Activated T-cell treated with anti-CD3 and anti-CD28 coated beads, Interleukin-2, amount 50 U/mL, for 4 hours (primary cell): ENCODE measurements at regions not wholly inside any gene's neighbourhood (a gene's known extent, or its start where the extent isn't known, plus 50 kb on each side); places are given as distances from the start of the nearest gene placed in this dataset.

ENCODE experiments used
- ATAC-seq, 2 donors: fragments of 200-7000 bp; cut with Tn5 transposase; one replicate each; pipeline ENCODE4 v1.10.0; 2021
- DNase-seq: peaks from one replicate; pipeline ENCODE4 v3.0.0-alpha.2; 2020
- H3K27me3 Mint-ChIP-seq: one replicate; pipeline ENCODE4 v1.8.0; 2021; ENCODE audit warnings: low read depth, mixed read lengths
- H3K36me3 Mint-ChIP-seq: one replicate; pipeline ENCODE4 v1.8.0; 2022; ENCODE audit warnings: mixed read lengths; ENCODE audit not compliant: insufficient read depth
- H3K4me1 Mint-ChIP-seq: one replicate; pipeline ENCODE4 v1.8.0; 2021; ENCODE audit warnings: low read depth, mixed read lengths
- H3K4me3 Mint-ChIP-seq: one replicate; pipeline ENCODE4 v1.8.0; 2021; ENCODE audit warnings: mild to moderate bottlenecking, moderate library complexity, mixed read lengths
- H3K9me3 Mint-ChIP-seq: one replicate; pipeline ENCODE4 v1.8.0; 2021; ENCODE audit warnings: mixed read lengths

- H3K9me3 Mint-ChIP-seq: no peaks in the 10 kb centered on the region
- no peaks in the 10 kb centered on the region for H3K4me1 Mint-ChIP-seq
- no peaks in the 10 kb centered on the region for H3K36me3 Mint-ChIP-seq
- H3K27me3 Mint-ChIP-seq: peaks cover 2% of the 10 kb centered on the region
- ATAC-seq (no peak), DNase-seq (no peak)
- no peak overlapping the region for H3K4me3 Mint-ChIP-seq
Measured at GRCh38 chr5:163759000-163759704, 253.7 kb downstream of the MAT2B start.

- DNase-seq (no peak), ATAC-seq (no peak)
- no peaks in the 10 kb centered on the region for H3K9me3 Mint-ChIP-seq
- no peaks in the 10 kb centered on the region for H3K36me3 Mint-ChIP-seq
- H3K4me3 Mint-ChIP-seq: no peak overlapping the region
- peaks cover 2% of the 10 kb centered on the region for H3K27me3 Mint-ChIP-seq
- H3K4me1 Mint-ChIP-seq: no peaks in the 10 kb centered on the region
Measured at GRCh38 chr5:163760498-163760897, 255.1 kb downstream of the MAT2B start.

- Mint-ChIP-seq H3K9me3 (no peaks in the 10 kb centered on the region), H3K4me1 (no peaks in the 10 kb centered on the region), H3K4me3 (no peak overlapping the region), H3K36me3 (no peaks in the 10 kb centered on the region), H3K27me3 (no peaks in the 10 kb centered on the region)
- no peak for DNase-seq
- no peak for ATAC-seq
Measured at GRCh38 chr5:163766936-163767670, 261.7 kb downstream of the MAT2B start.

- no peak for DNase-seq
- Mint-ChIP-seq H3K36me3 (no peaks in the 10 kb centered on the region), H3K4me1 (no peaks in the 10 kb centered on the region), H3K9me3 (no peaks in the 10 kb centered on the region), H3K4me3 (no peak overlapping the region), H3K27me3 (no peaks in the 10 kb centered on the region)
- ATAC-seq: no peak
Measured at GRCh38 chr5:163770625-163771024, 265.2 kb downstream of the MAT2B start.

- Mint-ChIP-seq H3K4me3 (no peak overlapping the region), H3K9me3 (no peaks in the 10 kb centered on the region), H3K27me3 (no peaks in the 10 kb centered on the region), H3K36me3 (no peaks in the 10 kb centered on the region), H3K4me1 (no peaks in the 10 kb centered on the region)
- ATAC-seq: no peak
- no peak for DNase-seq
Measured at GRCh38 chr5:163772241-163772640, 266.8 kb downstream of the MAT2B start.

GRCh38 chr5:163772644-163773043, 267.2 kb downstream of the MAT2B start:
- ATAC-seq: no peak
- no peaks in the 10 kb centered on the region for H3K36me3 Mint-ChIP-seq
- H3K27me3 Mint-ChIP-seq: no peaks in the 10 kb centered on the region

GRCh38 chr5:163773226-163773625, 267.8 kb downstream of the MAT2B start:
- H3K4me3 Mint-ChIP-seq: no peak overlapping the region
- H3K9me3 Mint-ChIP-seq: no peaks in the 10 kb centered on the region
- no peak for DNase-seq
- ATAC-seq: no peak
- H3K36me3 Mint-ChIP-seq: no peaks in the 10 kb centered on the region
- H3K4me1 Mint-ChIP-seq: no peaks in the 10 kb centered on the region
- no peaks in the 10 kb centered on the region for H3K27me3 Mint-ChIP-seq

More at GRCh38 chr5:163772644-163773043, 267.2 kb downstream of the MAT2B start:
- H3K4me3 Mint-ChIP-seq: no peak overlapping the region
- no peaks in the 10 kb centered on the region for H3K4me1 Mint-ChIP-seq
- H3K9me3 Mint-ChIP-seq: no peaks in the 10 kb centered on the region
- no peak for DNase-seq

- Mint-ChIP-seq H3K4me1 (no peaks in the 10 kb centered on the region), H3K4me3 (no peak overlapping the region), H3K36me3 (no peaks in the 10 kb centered on the region), H3K9me3 (no peaks in the 10 kb centered on the region), H3K27me3 (no peaks in the 10 kb centered on the region)
- DNase-seq (no peak), ATAC-seq (no peak)
Measured at GRCh38 chr5:163789870-163790269, 284.5 kb downstream of the MAT2B start.

GRCh38 chr5:163790497-163790896, 285.1 kb downstream of the MAT2B start:
- ATAC-seq: no peak
- Mint-ChIP-seq H3K36me3 (no peaks in the 10 kb centered on the region), H3K4me1 (no peaks in the 10 kb centered on the region), H3K4me3 (no peak overlapping the region), H3K27me3 (no peaks in the 10 kb centered on the region), H3K9me3 (peaks cover 2% of the 10 kb centered on the region)
- no peak for DNase-seq

- no peaks in the 10 kb centered on the region for H3K27me3 Mint-ChIP-seq
- no peak overlapping the region for H3K4me3 Mint-ChIP-seq
- no peaks in the 10 kb centered on the region for H3K4me1 Mint-ChIP-seq
- DNase-seq (no peak), ATAC-seq (no peak)
- peaks cover 8% of the 10 kb centered on the region for H3K9me3 Mint-ChIP-seq
- no peaks in the 10 kb centered on the region for H3K36me3 Mint-ChIP-seq
Measured at GRCh38 chr5:163794993-163795392, 289.6 kb downstream of the MAT2B start.

GRCh38 chr5:163807781-163808180, 302.4 kb downstream of the MAT2B start:
- no peak for ATAC-seq
- DNase-seq: no peak
- no peaks in the 10 kb centered on the region for H3K9me3 Mint-ChIP-seq
- no peaks in the 10 kb centered on the region for H3K27me3 Mint-ChIP-seq
- H3K36me3 Mint-ChIP-seq: no peaks in the 10 kb centered on the region
- no peaks in the 10 kb centered on the region for H3K4me1 Mint-ChIP-seq
- no peak overlapping the region for H3K4me3 Mint-ChIP-seq

GRCh38 chr5:163809473-163809872, 304.1 kb downstream of the MAT2B start:
- H3K36me3 Mint-ChIP-seq: no peaks in the 10 kb centered on the region
- no peak for DNase-seq
- no peak overlapping the region for H3K4me3 Mint-ChIP-seq
- ATAC-seq: no peak
- H3K4me1 Mint-ChIP-seq: no peaks in the 10 kb centered on the region
- H3K27me3 Mint-ChIP-seq: no peaks in the 10 kb centered on the region
- H3K9me3 Mint-ChIP-seq: no peaks in the 10 kb centered on the region

- ATAC-seq (no peak), DNase-seq (no peak)
- H3K4me1 Mint-ChIP-seq: no peaks in the 10 kb centered on the region
- peaks cover 4% of the 10 kb centered on the region for H3K9me3 Mint-ChIP-seq
- H3K36me3 Mint-ChIP-seq: no peaks in the 10 kb centered on the region
- H3K4me3 Mint-ChIP-seq: no peak overlapping the region
- no peaks in the 10 kb centered on the region for H3K27me3 Mint-ChIP-seq
Measured at GRCh38 chr5:163813900-163814299, 308.5 kb downstream of the MAT2B start.

- DNase-seq (no peak), ATAC-seq (no peak)
- Mint-ChIP-seq H3K36me3 (no peaks in the 10 kb centered on the region), H3K4me1 (no peaks in the 10 kb centered on the region), H3K9me3 (peaks cover 9% of the 10 kb centered on the region), H3K4me3 (no peak overlapping the region), H3K27me3 (no peaks in the 10 kb centered on the region)
Measured at GRCh38 chr5:163815240-163815791, 309.9 kb downstream of the MAT2B start.

GRCh38 chr5:163821142-163821541, 315.7 kb downstream of the MAT2B start:
- Mint-ChIP-seq H3K9me3 (peaks cover 19% of the 10 kb centered on the region), H3K4me1 (no peaks in the 10 kb centered on the region), H3K4me3 (no peak overlapping the region), H3K27me3 (no peaks in the 10 kb centered on the region), H3K36me3 (no peaks in the 10 kb centered on the region)
- ATAC-seq (no peak), DNase-seq (no peak)
